SK-N-MC (cell line): ENCODE measurements at regions not wholly inside any gene's neighbourhood (a gene's known extent, or its start where the extent isn't known, plus 50 kb on each side); places are given as distances from the start of the nearest gene placed in this dataset.

ENCODE experiments used
- EZH2 ChIP-seq: fragments of 200-600 bp; sonication (generic); IDR thresholded peaks from one replicate; pipeline ENCODE4 v1.6.1; 2017; ENCODE audit warnings: antibody characterized with exemption
- FOXP2 ChIP-seq: optimal IDR thresholded peaks from 2 replicates; pipeline ENCODE3; 2011; ENCODE audit warnings: mild to moderate bottlenecking, moderate library complexity; ENCODE audit not compliant: insufficient read depth; ENCODE audit errors: extremely low read length, control extremely low read depth
- POLR2AphosphoS5 ChIP-seq: IDR thresholded peaks from 2 replicates; pipeline ENCODE4 v1.6.1; 2012; ENCODE audit warnings: mild to moderate bottlenecking, low read depth, low read length, borderline replicate concordance

DNA sequence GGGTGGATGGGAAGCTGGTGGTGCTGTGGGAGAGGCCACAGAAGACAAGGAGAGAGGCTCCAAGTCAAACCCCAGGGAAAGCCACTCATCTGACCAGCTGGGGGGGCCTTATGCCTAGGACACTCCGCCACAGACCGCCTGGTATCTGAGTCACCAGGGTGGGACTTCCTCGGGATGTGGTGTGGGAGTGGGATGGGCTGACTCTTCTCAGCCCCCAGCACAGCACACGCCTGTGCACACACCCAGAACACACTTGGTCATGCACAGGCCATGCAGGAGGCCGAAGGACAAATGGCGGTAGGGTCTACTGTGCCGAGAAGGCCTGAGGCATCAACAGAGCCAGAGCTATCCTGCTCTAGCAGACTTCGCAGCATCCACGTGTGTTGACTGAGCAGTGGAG is 136.4 kb downstream of the INHBB start:
- TF ChIP-seq POLR2AphosphoS5 (no peak), FOXP2 (no peak), EZH2 (no peak)
